ENCODE measurements at regions not wholly inside any gene's neighbourhood (a gene's known extent, or its start where the extent isn't known, plus 50 kb on each side); places are given as distances from the start of the nearest gene placed in this dataset.

- 90% methylated on average over 3 of the region's 3 CpGs for WGBS (ENCODE audit: insufficient coverage)
- H3K27me3 ChIP-seq (replicated peaks in 2 of 5; ENCODE audit: control insufficient read depth in 4 of 5, insufficient read depth in 5 of 5, low read length in 4 of 5), result no peaks in the 10 kb centered on the region
- no peak overlapping the region for H3K4me3 ChIP-seq (ENCODE audit: control insufficient read depth in 1 of 7, extremely low read depth in 1 of 7, insufficient read depth in 4 of 7, low read depth in 2 of 7, low read length in 6 of 7)
- H3K9me3 ChIP-seq (ENCODE audit: control extremely low read depth in 1 of 5, control insufficient read depth in 4 of 5, insufficient read depth in 2 of 5, low read depth in 1 of 5, low read length in 4 of 5), result no peaks in the 10 kb centered on the region
- POLR2A ChIA-PET, result no interaction called here
- H3K27ac ChIP-seq (ENCODE audit: insufficient read depth in 1 of 2, low read depth in 1 of 2, low read length in 2 of 2, poor library complexity in 1 of 2, severe bottlenecking in 2 of 2), result no peak overlapping the region
- H3K36me3 ChIP-seq (ENCODE audit: control insufficient read depth in 4 of 4, insufficient read depth in 4 of 4, low read length in 3 of 4), result no peaks in the 10 kb centered on the region
- H3K4me1 ChIP-seq (ENCODE audit: control extremely low read depth in 1 of 4, control insufficient read depth in 4 of 4, insufficient read depth in 4 of 4, low read length in 3 of 4), result no peaks in the 10 kb centered on the region
- CTCF ChIA-PET, result no interaction called here
- no peak for DNase-seq
These were observed 147.0 kb upstream of the MTNR1B start for GRCh38 chr11:92822410-92822809.

GRCh38 chr11:92826136-92826535 lies 143.3 kb upstream of the MTNR1B start:
- Histone ChIP-seq H3K4me1 (ENCODE audit: control extremely low read depth in 1 of 4, control insufficient read depth in 4 of 4, insufficient read depth in 4 of 4, low read length in 3 of 4) (peaks cover 0 to 8% (median 2%) of the 10 kb centered on the region in 4 experiments), H3K36me3 (ENCODE audit: control insufficient read depth in 4 of 4, insufficient read depth in 4 of 4, low read length in 3 of 4) (no peaks in the 10 kb centered on the region), H3K4me3 (ENCODE audit: control insufficient read depth in 1 of 7, extremely low read depth in 1 of 7, insufficient read depth in 4 of 7, low read depth in 2 of 7, low read length in 6 of 7) (no peak overlapping the region), H3K27me3 (replicated peaks in 2 of 5; ENCODE audit: control insufficient read depth in 4 of 5, insufficient read depth in 5 of 5, low read length in 4 of 5) (no peaks in the 10 kb centered on the region), H3K27ac (ENCODE audit: insufficient read depth in 1 of 2, low read depth in 1 of 2, low read length in 2 of 2, poor library complexity in 1 of 2, severe bottlenecking in 2 of 2) (no peak overlapping the region), H3K9me3 (ENCODE audit: control extremely low read depth in 1 of 5, control insufficient read depth in 4 of 5, insufficient read depth in 2 of 5, low read depth in 1 of 5, low read length in 4 of 5) (no peaks in the 10 kb centered on the region)
- 92% methylated on average over 1 of the region's 1 CpG for WGBS (ENCODE audit: insufficient coverage)
- no peak for DNase-seq
- ChIA-PET CTCF (no interaction called here), POLR2A (no interaction called here)

GRCh38 chr11:92826603-92827002 lies 142.8 kb upstream of the MTNR1B start:
- no peaks in the 10 kb centered on the region for H3K36me3 ChIP-seq (ENCODE audit: control insufficient read depth in 4 of 4, insufficient read depth in 4 of 4, low read length in 3 of 4)
- no peak overlapping the region for H3K27ac ChIP-seq (ENCODE audit: insufficient read depth in 1 of 2, low read depth in 1 of 2, low read length in 2 of 2, poor library complexity in 1 of 2, severe bottlenecking in 2 of 2)
- POLR2A ChIA-PET, result no interaction called here
- H3K9me3 ChIP-seq (ENCODE audit: control extremely low read depth in 1 of 5, control insufficient read depth in 4 of 5, insufficient read depth in 2 of 5, low read depth in 1 of 5, low read length in 4 of 5), result no peaks in the 10 kb centered on the region
- 60% methylated on average over 1 of the region's 1 CpG for WGBS (ENCODE audit: insufficient coverage)
- no peaks in the 10 kb centered on the region for H3K27me3 ChIP-seq (replicated peaks in 2 of 5; ENCODE audit: control insufficient read depth in 4 of 5, insufficient read depth in 5 of 5, low read length in 4 of 5)
- CTCF ChIA-PET, result no interaction called here
- H3K4me3 ChIP-seq (ENCODE audit: control insufficient read depth in 1 of 7, extremely low read depth in 1 of 7, insufficient read depth in 4 of 7, low read depth in 2 of 7, low read length in 6 of 7), result no peak overlapping the region
- DNase-seq, result no peak
- peaks cover 0 to 8% (median 2%) of the 10 kb centered on the region in 4 experiments for H3K4me1 ChIP-seq (ENCODE audit: control extremely low read depth in 1 of 4, control insufficient read depth in 4 of 4, insufficient read depth in 4 of 4, low read length in 3 of 4)

GRCh38 chr11:92827132-92827531 lies 142.3 kb upstream of the MTNR1B start:
- no peaks in the 10 kb centered on the region for H3K9me3 ChIP-seq (ENCODE audit: control extremely low read depth in 1 of 5, control insufficient read depth in 4 of 5, insufficient read depth in 2 of 5, low read depth in 1 of 5, low read length in 4 of 5)
- no peak for DNase-seq
- WGBS (ENCODE audit: insufficient coverage), result 100% methylated on average over 1 of the region's 2 CpGs
- H3K36me3 ChIP-seq (ENCODE audit: control insufficient read depth in 4 of 4, insufficient read depth in 4 of 4, low read length in 3 of 4), result no peaks in the 10 kb centered on the region
- ChIA-PET POLR2A (no interaction called here), CTCF (no interaction called here)
- no peak overlapping the region for H3K27ac ChIP-seq (ENCODE audit: insufficient read depth in 1 of 2, low read depth in 1 of 2, low read length in 2 of 2, poor library complexity in 1 of 2, severe bottlenecking in 2 of 2)
- H3K27me3 ChIP-seq (replicated peaks in 2 of 5; ENCODE audit: control insufficient read depth in 4 of 5, insufficient read depth in 5 of 5, low read length in 4 of 5), result no peaks in the 10 kb centered on the region
- H3K4me3 ChIP-seq (ENCODE audit: control insufficient read depth in 1 of 7, extremely low read depth in 1 of 7, insufficient read depth in 4 of 7, low read depth in 2 of 7, low read length in 6 of 7), result no peak overlapping the region
- peaks cover 0 to 8% (median 2%) of the 10 kb centered on the region in 4 experiments for H3K4me1 ChIP-seq (ENCODE audit: control extremely low read depth in 1 of 4, control insufficient read depth in 4 of 4, insufficient read depth in 4 of 4, low read length in 3 of 4)

- WGBS (ENCODE audit: insufficient coverage), result 9% methylated on average over 2 of the region's 2 CpGs
- Histone ChIP-seq H3K9me3 (ENCODE audit: control extremely low read depth in 1 of 5, control insufficient read depth in 4 of 5, insufficient read depth in 2 of 5, low read depth in 1 of 5, low read length in 4 of 5) (no peaks in the 10 kb centered on the region), H3K27ac (ENCODE audit: insufficient read depth in 1 of 2, low read depth in 1 of 2, low read length in 2 of 2, poor library complexity in 1 of 2, severe bottlenecking in 2 of 2) (no peak overlapping the region), H3K4me1 (ENCODE audit: control extremely low read depth in 1 of 4, control insufficient read depth in 4 of 4, insufficient read depth in 4 of 4, low read length in 3 of 4) (peaks cover 0 to 8% (median 2%) of the 10 kb centered on the region in 4 experiments), H3K36me3 (ENCODE audit: control insufficient read depth in 4 of 4, insufficient read depth in 4 of 4, low read length in 3 of 4) (no peaks in the 10 kb centered on the region), H3K27me3 (replicated peaks in 2 of 5; ENCODE audit: control insufficient read depth in 4 of 5, insufficient read depth in 5 of 5, low read length in 4 of 5) (no peaks in the 10 kb centered on the region), H3K4me3 (ENCODE audit: control insufficient read depth in 1 of 7, extremely low read depth in 1 of 7, insufficient read depth in 4 of 7, low read depth in 2 of 7, low read length in 6 of 7) (no peak overlapping the region)
- POLR2A ChIA-PET, result no interaction called here
- no peak for DNase-seq
- CTCF ChIA-PET, result no interaction called here
These were observed 140.9 kb upstream of the MTNR1B start for GRCh38 chr11:92828556-92828955.

GRCh38 chr11:92829121-92829520 lies 140.3 kb upstream of the MTNR1B start:
- H3K4me3 ChIP-seq (ENCODE audit: control insufficient read depth in 1 of 7, extremely low read depth in 1 of 7, insufficient read depth in 4 of 7, low read depth in 2 of 7, low read length in 6 of 7), result no peak overlapping the region
- H3K36me3 ChIP-seq (ENCODE audit: control insufficient read depth in 4 of 4, insufficient read depth in 4 of 4, low read length in 3 of 4), result no peaks in the 10 kb centered on the region
- H3K4me1 ChIP-seq (ENCODE audit: control extremely low read depth in 1 of 4, control insufficient read depth in 4 of 4, insufficient read depth in 4 of 4, low read length in 3 of 4), result peaks cover 0 to 8% (median 2%) of the 10 kb centered on the region in 4 experiments
- 96% methylated on average over 3 of the region's 3 CpGs for WGBS (ENCODE audit: insufficient coverage)
- no peaks in the 10 kb centered on the region for H3K9me3 ChIP-seq (ENCODE audit: control extremely low read depth in 1 of 5, control insufficient read depth in 4 of 5, insufficient read depth in 2 of 5, low read depth in 1 of 5, low read length in 4 of 5)
- POLR2A ChIA-PET, result no interaction called here
- CTCF ChIA-PET, result no interaction called here
- no peak overlapping the region for H3K27ac ChIP-seq (ENCODE audit: insufficient read depth in 1 of 2, low read depth in 1 of 2, low read length in 2 of 2, poor library complexity in 1 of 2, severe bottlenecking in 2 of 2)
- no peak for DNase-seq
- H3K27me3 ChIP-seq (replicated peaks in 2 of 5; ENCODE audit: control insufficient read depth in 4 of 5, insufficient read depth in 5 of 5, low read length in 4 of 5), result no peaks in the 10 kb centered on the region

GRCh38 chr11:92829671-92830070 lies 139.8 kb upstream of the MTNR1B start:
- POLR2A ChIA-PET, result no interaction called here

More at GRCh38 chr11:92829671-92830070, 139.8 kb upstream of the MTNR1B start:
- peaks cover 0 to 8% (median 2%) of the 10 kb centered on the region in 4 experiments for H3K4me1 ChIP-seq (ENCODE audit: control extremely low read depth in 1 of 4, control insufficient read depth in 4 of 4, insufficient read depth in 4 of 4, low read length in 3 of 4)
- H3K9me3 ChIP-seq (ENCODE audit: control extremely low read depth in 1 of 5, control insufficient read depth in 4 of 5, insufficient read depth in 2 of 5, low read depth in 1 of 5, low read length in 4 of 5), result no peaks in the 10 kb centered on the region
- DNase-seq, result no peak
- no peaks in the 10 kb centered on the region for H3K36me3 ChIP-seq (ENCODE audit: control insufficient read depth in 4 of 4, insufficient read depth in 4 of 4, low read length in 3 of 4)
- CTCF ChIA-PET, result interaction anchor here (1.1 kb wide), 1 partner anchor 8 kb away, joined by 3 read pairs; no protein-coding TSS in a partner anchor
- no peaks in the 10 kb centered on the region for H3K27me3 ChIP-seq (replicated peaks in 2 of 5; ENCODE audit: control insufficient read depth in 4 of 5, insufficient read depth in 5 of 5, low read length in 4 of 5)
- H3K27ac ChIP-seq (ENCODE audit: insufficient read depth in 1 of 2, low read depth in 1 of 2, low read length in 2 of 2, poor library complexity in 1 of 2, severe bottlenecking in 2 of 2), result no peak overlapping the region
- no peak overlapping the region for H3K4me3 ChIP-seq (ENCODE audit: control insufficient read depth in 1 of 7, extremely low read depth in 1 of 7, insufficient read depth in 4 of 7, low read depth in 2 of 7, low read length in 6 of 7)
